ENCODE measurements at regions not wholly inside any gene's neighbourhood (a gene's known extent, or its start where the extent isn't known, plus 50 kb on each side); places are given as distances from the start of the nearest gene placed in this dataset.
"Not testable (repeated sequence)": the region's sequence is repeated elsewhere in the genome, so short reads cannot be mapped to it uniquely, and the experiment has no call there.

- H3K36me3 ChIP-seq (ENCODE audit: control insufficient read depth in 2 of 2, insufficient read depth in 2 of 2, low read length in 1 of 2); H3K79me2 ChIP-seq (ENCODE audit: control insufficient read depth, insufficient read depth, low read length); H3K4me3 ChIP-seq; FAIRE-seq; H4K20me1 ChIP-seq (ENCODE audit: control insufficient read depth, insufficient read depth); H3K9me3 ChIP-seq (replicated peaks; ENCODE audit: control insufficient read depth, insufficient read depth, low read length); BruUV-seq (replicated peaks); DNase-seq (ENCODE audit: low read depth, low spot score); H3K4me2 ChIP-seq (ENCODE audit: control insufficient read depth, insufficient read depth); H3K9ac ChIP-seq (ENCODE audit: control insufficient read depth, insufficient read depth, low read length); H3K27me3 ChIP-seq (replicated peaks in 1 of 2; ENCODE audit: control insufficient read depth in 2 of 2, insufficient read depth in 2 of 2, low read length in 1 of 2); in situ Hi-C loops (cut with MboI): not testable (repeated sequence)
- TF ChIP-seq, protein P1, sequence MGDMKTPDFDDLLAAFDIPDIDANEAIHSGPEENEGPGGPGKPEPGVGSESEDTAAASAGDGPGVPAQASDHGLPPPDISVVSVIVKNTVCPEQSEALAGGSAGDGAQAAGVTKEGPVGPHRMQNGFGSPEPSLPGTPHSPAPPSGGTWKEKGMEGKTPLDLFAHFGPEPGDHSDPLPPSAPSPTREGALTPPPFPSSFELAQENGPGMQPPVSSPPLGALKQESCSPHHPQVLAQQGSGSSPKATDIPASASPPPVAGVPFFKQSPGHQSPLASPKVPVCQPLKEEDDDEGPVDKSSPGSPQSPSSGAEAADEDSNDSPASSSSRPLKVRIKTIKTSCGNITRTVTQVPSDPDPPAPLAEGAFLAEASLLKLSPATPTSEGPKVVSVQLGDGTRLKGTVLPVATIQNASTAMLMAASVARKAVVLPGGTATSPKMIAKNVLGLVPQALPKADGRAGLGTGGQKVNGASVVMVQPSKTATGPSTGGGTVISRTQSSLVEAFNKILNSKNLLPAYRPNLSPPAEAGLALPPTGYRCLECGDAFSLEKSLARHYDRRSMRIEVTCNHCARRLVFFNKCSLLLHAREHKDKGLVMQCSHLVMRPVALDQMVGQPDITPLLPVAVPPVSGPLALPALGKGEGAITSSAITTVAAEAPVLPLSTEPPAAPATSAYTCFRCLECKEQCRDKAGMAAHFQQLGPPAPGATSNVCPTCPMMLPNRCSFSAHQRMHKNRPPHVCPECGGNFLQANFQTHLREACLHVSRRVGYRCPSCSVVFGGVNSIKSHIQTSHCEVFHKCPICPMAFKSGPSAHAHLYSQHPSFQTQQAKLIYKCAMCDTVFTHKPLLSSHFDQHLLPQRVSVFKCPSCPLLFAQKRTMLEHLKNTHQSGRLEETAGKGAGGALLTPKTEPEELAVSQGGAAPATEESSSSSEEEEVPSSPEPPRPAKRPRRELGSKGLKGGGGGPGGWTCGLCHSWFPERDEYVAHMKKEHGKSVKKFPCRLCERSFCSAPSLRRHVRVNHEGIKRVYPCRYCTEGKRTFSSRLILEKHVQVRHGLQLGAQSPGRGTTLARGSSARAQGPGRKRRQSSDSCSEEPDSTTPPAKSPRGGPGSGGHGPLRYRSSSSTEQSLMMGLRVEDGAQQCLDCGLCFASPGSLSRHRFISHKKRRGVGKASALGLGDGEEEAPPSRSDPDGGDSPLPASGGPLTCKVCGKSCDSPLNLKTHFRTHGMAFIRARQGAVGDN (IDR thresholded peaks at IDR 0.05): peak; percentile 47; the same call in 1 of the 2 replicates
- ChIA-PET POLR2A (interaction anchor here (0.7 to 3.0 kb wide), 6 partner anchors 34 to 135 kb away, joined by 3 to 12 read pairs (median 4); no protein-coding TSS in a partner anchor), SMC1A (ENCODE audit: uncharacterized antibody, unreplicated experiment) (interaction anchor here (1.0 to 9.9 kb wide), 13 partner anchors 10 to 161 kb away, joined by 3 to 123 read pairs (median 8); no protein-coding TSS in a partner anchor), RAD21 (ENCODE audit: unreplicated experiment) (interaction anchor here (0.9 to 5.7 kb wide), 13 partner anchors 17 to 159 kb away, joined by 3 to 52 read pairs (median 5); no protein-coding TSS in a partner anchor), CTCF (interaction anchor here (0.9 to 4.0 kb wide), 7 partner anchors 14 to 239 kb away, joined by 3 to 11 read pairs (median 3); no protein-coding TSS in a partner anchor)
- peak overlapping the region; percentile 76 for H2AFZ ChIP-seq (ENCODE audit: control insufficient read depth, low read depth, low read length)
- 9% methylated on average over 1 of the region's 1 CpG for whole genome bisulfite sequencing (ENCODE audit: insufficient coverage, insufficient replicate concordance, low lambda C conversion rate, missing lambda C conversion rate)
- peak; percentile 87 for ATAC-seq
- H3K4me1 ChIP-seq (ENCODE audit: control insufficient read depth, insufficient read depth, low read length): peaks cover 21% of the 10 kb centered on the region
- peak overlapping the region; percentile 61 for H3K27ac ChIP-seq (ENCODE audit: control insufficient read depth, insufficient read depth)
- intact Hi-C loops (cut with micrococcal nuclease; ENCODE audit: unreplicated experiment): loop anchor here (10.0 kb wide), 1 partner anchor 211 kb away; the partner anchor contains the start of genes FGFR1OP2 and INTS13
These were observed 63.3 kb upstream of the C12orf71 start for GRCh38 chr12:27145725-27146124.

GRCh38 chr12:27148373-27148772 lies 66.0 kb upstream of the C12orf71 start:
- no peak for FAIRE-seq
- SMC1A ChIA-PET (ENCODE audit: uncharacterized antibody, unreplicated experiment): interaction anchor here (1.1 to 9.9 kb wide), 2 partner anchors 31 to 39 kb away, joined by 3 to 123 read pairs; no protein-coding TSS in a partner anchor
- TF ChIP-seq CUX1 (IDR thresholded peaks at IDR 0.05; ENCODE audit: insufficient replicate concordance, low read depth, low read length) (no peak), RAD21 (IDR thresholded peaks at IDR 0.05; ENCODE audit: insufficient read depth, low read depth, low read length) (no peak), BMI1 (IDR thresholded peaks at IDR 0.05; ENCODE audit: borderline replicate concordance) (no peak), SRF (IDR thresholded peaks at IDR 0.05; ENCODE audit: low read depth in 2 of 2, low read length in 2 of 2) (no peak), GATAD2B (conservative IDR thresholded peaks at IDR 0.05; ENCODE audit: low read depth) (no peak)

More at GRCh38 chr12:27148373-27148772, 66.0 kb upstream of the C12orf71 start:
- in situ Hi-C loops (cut with MboI): no loop called here
- ChIA-PET CTCF (no interaction called here), RAD21 (ENCODE audit: unreplicated experiment) (interaction anchor here (0.7 to 2.4 kb wide), 2 partner anchors 32 to 128 kb away, joined by 4 to 11 read pairs; no protein-coding TSS in a partner anchor), POLR2A (interaction anchor here (1.6 kb wide), 1 partner anchor 14 kb away, joined by 3 read pairs; no protein-coding TSS in a partner anchor)
- peak; percentile 33 for ATAC-seq
- H3K9me3 ChIP-seq (replicated peaks; ENCODE audit: control insufficient read depth, insufficient read depth, low read length): no peaks in the 10 kb centered on the region
- H4K20me1 ChIP-seq (ENCODE audit: control insufficient read depth, insufficient read depth): no peaks in the 10 kb centered on the region
- no peaks in the 10 kb centered on the region for H3K36me3 ChIP-seq (ENCODE audit: control insufficient read depth in 2 of 2, insufficient read depth in 2 of 2, low read length in 1 of 2)
- H2AFZ ChIP-seq (ENCODE audit: control insufficient read depth, low read depth, low read length): peak overlapping the region; percentile 24
- H3K27me3 ChIP-seq (replicated peaks in 1 of 2; ENCODE audit: control insufficient read depth in 2 of 2, insufficient read depth in 2 of 2, low read length in 1 of 2): no peaks in the 10 kb centered on the region
- no peak for DNase-seq (ENCODE audit: low read depth, low spot score)
- no TSS peak for BruUV-seq (replicated peaks)
- H3K79me2 ChIP-seq (ENCODE audit: control insufficient read depth, insufficient read depth, low read length): no peaks in the 10 kb centered on the region
- peaks cover 23% of the 10 kb centered on the region for H3K4me1 ChIP-seq (ENCODE audit: control insufficient read depth, insufficient read depth, low read length)
- no peak overlapping the region for H3K4me3 ChIP-seq
- H3K9ac ChIP-seq (ENCODE audit: control insufficient read depth, insufficient read depth, low read length): no peak overlapping the region
- peak overlapping the region; percentile 67 for H3K27ac ChIP-seq (ENCODE audit: control insufficient read depth, insufficient read depth)
- intact Hi-C loops (cut with micrococcal nuclease; ENCODE audit: unreplicated experiment): loop anchor here (10.0 kb wide), 1 partner anchor 214 kb away; the partner anchor contains the start of genes FGFR1OP2 and INTS13
- peak overlapping the region; percentile 62; the same call in 1 of the 2 replicates for H3K4me2 ChIP-seq (ENCODE audit: control insufficient read depth, insufficient read depth)

Measured in GM12878 (cell line).